Smooth muscle cell (in vitro differentiated cells): ENCODE measurements at regions not wholly inside any gene's neighbourhood (a gene's known extent, or its start where the extent isn't known, plus 50 kb on each side); places are given as distances from the start of the nearest gene placed in this dataset.

Experiments
- DNase-seq: peaks from one replicate; lab custom pipeline; 2025; ENCODE audit not compliant: unreplicated experiment; lab: John Stamatoyannopoulos, UW
- H2AFZ ChIP-seq: fragments of 200-600 bp; sonication (generic); 2 replicates; pipeline ENCODE4 v1.6.0; 2016; ENCODE audit warnings: antibody characterized with exemption, low read depth, mild to moderate bottlenecking
- H3F3A ChIP-seq: fragments of 200-600 bp; sonication (generic); 2 replicates; pipeline ENCODE4 v1.6.0; 2017; ENCODE audit warnings: antibody characterized with exemption, low read depth
- H3K27ac ChIP-seq: fragments of 200-600 bp; sonication (generic); 2 replicates; pipeline ENCODE4 v1.5.1; 2016; ENCODE audit warnings: low read depth, mild to moderate bottlenecking
- H3K27me3 ChIP-seq: fragments of 200-600 bp; sonication (generic); 2 replicates; pipeline ENCODE4 v1.6.1; 2016; ENCODE audit warnings: low read depth, mild to moderate bottlenecking
- H3K36me3 ChIP-seq: fragments of 200-600 bp; sonication (generic); 2 replicates; pipeline ENCODE4 v1.5.1; 2016; ENCODE audit warnings: low read depth
- H3K4me1 ChIP-seq: fragments of 200-600 bp; sonication (generic); 2 replicates; pipeline ENCODE4 v1.5.1; 2016; ENCODE audit warnings: low read depth
- H3K4me2 ChIP-seq: fragments of 200-600 bp; sonication (generic); 2 replicates; pipeline ENCODE4 v1.6.0; 2016; ENCODE audit warnings: mild to moderate bottlenecking
- H3K4me3 ChIP-seq: fragments of 200-600 bp; sonication (generic); 2 replicates; pipeline ENCODE4 v1.5.1; 2016; ENCODE audit warnings: mild to moderate bottlenecking
- H3K79me2 ChIP-seq: fragments of 200-600 bp; sonication (generic); 2 replicates; pipeline ENCODE4 v1.6.0; 2016; ENCODE audit warnings: low read depth, mild to moderate bottlenecking
- H3K9ac ChIP-seq: fragments of 200-600 bp; sonication (generic); 2 replicates; pipeline ENCODE4 v1.6.0; 2016; ENCODE audit warnings: low read depth
- H3K9me3 ChIP-seq: fragments of 200-600 bp; sonication (generic); replicated peaks from 2 replicates; pipeline ENCODE4 v1.5.1; 2016; ENCODE audit warnings: low read depth
- H4K20me1 ChIP-seq: fragments of 200-600 bp; sonication (generic); 2 replicates; pipeline ENCODE4 v1.6.0; 2016; ENCODE audit warnings: low read depth
- CTCF ChIP-seq: fragments of 200-600 bp; sonication (generic); IDR thresholded peaks from 2 replicates; pipeline ENCODE4 v1.5.1; 2017; ENCODE audit warnings: borderline replicate concordance, mild to moderate bottlenecking, antibody characterized with exemption; ENCODE audit not compliant: insufficient read depth, poor library complexity, severe bottlenecking
- WGBS: methylation state at CpG from one replicate; pipeline ENCODE4 v1.1.7; 2016; ENCODE audit warnings: low lambda C conversion rate; 5-methylcytosine and 5-hydroxymethylcytosine counted together

GRCh38 chr17:36696805-36697204 is 95.4 kb downstream of the MRM1 start:
- no peak overlapping the region for H3K27ac ChIP-seq
- H4K20me1 ChIP-seq: no peaks in the 10 kb centered on the region
- no peak overlapping the region for H3K4me3 ChIP-seq
- no peaks in the 10 kb centered on the region for H3F3A ChIP-seq
- no peaks in the 10 kb centered on the region for H3K79me2 ChIP-seq
- H3K9me3 ChIP-seq: no peaks in the 10 kb centered on the region
- no peak for DNase-seq
- H3K36me3 ChIP-seq: no peaks in the 10 kb centered on the region
- no peak for TF ChIP-seq CTCF
- H3K4me1 ChIP-seq: no peaks in the 10 kb centered on the region
- H3K4me2 ChIP-seq: no peak overlapping the region
- H3K27me3 ChIP-seq: peaks cover 48% of the 10 kb centered on the region
- no peak overlapping the region for H2AFZ ChIP-seq
- WGBS: 79% methylated on average over 1 of the region's 1 CpG
- H3K9ac ChIP-seq: no peak overlapping the region

- no peak overlapping the region for H3K4me3 ChIP-seq
- 42% methylated on average over 16 of the region's 16 CpGs for WGBS
- no peak overlapping the region for H3K4me2 ChIP-seq
- H3K4me1 ChIP-seq: no peaks in the 10 kb centered on the region
- H3K27me3 ChIP-seq: peaks cover 54% of the 10 kb centered on the region
- no peaks in the 10 kb centered on the region for H3F3A ChIP-seq
- no peak overlapping the region for H3K27ac ChIP-seq
- H3K9me3 ChIP-seq: no peaks in the 10 kb centered on the region
- H3K79me2 ChIP-seq: no peaks in the 10 kb centered on the region
- no peak for TF ChIP-seq CTCF
- no peak overlapping the region for H3K9ac ChIP-seq
- no peaks in the 10 kb centered on the region for H3K36me3 ChIP-seq
- H2AFZ ChIP-seq: no peak overlapping the region
- DNase-seq: no peak
- no peaks in the 10 kb centered on the region for H4K20me1 ChIP-seq
These were observed 96.6 kb downstream of the MRM1 start for GRCh38 chr17:36697903-36698530.

- H3K79me2 ChIP-seq: no peaks in the 10 kb centered on the region
- no peak overlapping the region for H3K4me3 ChIP-seq
- H3K27me3 ChIP-seq: peaks cover 61% of the 10 kb centered on the region
- no peak for TF ChIP-seq CTCF
- no peaks in the 10 kb centered on the region for H3F3A ChIP-seq
- H3K27ac ChIP-seq: no peak overlapping the region
- H2AFZ ChIP-seq: no peak overlapping the region
- no peak overlapping the region for H3K9ac ChIP-seq
- WGBS: 74% methylated on average over 13 of the region's 13 CpGs
- no peaks in the 10 kb centered on the region for H3K9me3 ChIP-seq
- H3K4me2 ChIP-seq: no peak overlapping the region
- no peak for DNase-seq
- no peaks in the 10 kb centered on the region for H3K4me1 ChIP-seq
- H4K20me1 ChIP-seq: no peaks in the 10 kb centered on the region
- H3K36me3 ChIP-seq: no peaks in the 10 kb centered on the region
These were observed 100.2 kb downstream of the MRM1 start for GRCh38 chr17:36701429-36702099.

GRCh38 chr17:36702636-36703035 is 101.3 kb downstream of the MRM1 start:
- H3K9ac ChIP-seq: no peak overlapping the region
- WGBS: 64% methylated on average over 1 of the region's 1 CpG
- no peaks in the 10 kb centered on the region for H3K4me1 ChIP-seq
- H4K20me1 ChIP-seq: no peaks in the 10 kb centered on the region
- H3K27ac ChIP-seq: no peak overlapping the region
- H3K79me2 ChIP-seq: no peaks in the 10 kb centered on the region
- no peak overlapping the region for H2AFZ ChIP-seq
- H3F3A ChIP-seq: no peaks in the 10 kb centered on the region
- peaks cover 61% of the 10 kb centered on the region for H3K27me3 ChIP-seq
- no peak overlapping the region for H3K4me2 ChIP-seq
- no peak for TF ChIP-seq CTCF
- H3K4me3 ChIP-seq: no peak overlapping the region
- H3K9me3 ChIP-seq: no peaks in the 10 kb centered on the region
- H3K36me3 ChIP-seq: no peaks in the 10 kb centered on the region
- DNase-seq: no peak
